PC-3 (cell line): ENCODE measurements at regions not wholly inside any gene's neighbourhood (a gene's known extent, or its start where the extent isn't known, plus 50 kb on each side); places are given as distances from the start of the nearest gene placed in this dataset.
"Not testable (repeated sequence)": the region's sequence is repeated elsewhere in the genome, so short reads cannot be mapped to it uniquely, and the experiment has no call there.

Experiments used
- CTCF ChIP-seq: fragments of 300-600 bp; sonication (generic); conservative IDR thresholded peaks from 2 replicates; pipeline ENCODE4 v1.5.1; 2017; ENCODE audit warnings: antibody characterized with exemption, low read depth, mild to moderate bottlenecking, low read length
- EZH2phosphoT487 ChIP-seq: fragments of 300-600 bp; sonication (generic); IDR thresholded peaks from 2 replicates; pipeline ENCODE4 v1.6.1; 2018; ENCODE audit warnings: mild to moderate bottlenecking, antibody characterized with exemption, low read length, borderline replicate concordance

DNA sequence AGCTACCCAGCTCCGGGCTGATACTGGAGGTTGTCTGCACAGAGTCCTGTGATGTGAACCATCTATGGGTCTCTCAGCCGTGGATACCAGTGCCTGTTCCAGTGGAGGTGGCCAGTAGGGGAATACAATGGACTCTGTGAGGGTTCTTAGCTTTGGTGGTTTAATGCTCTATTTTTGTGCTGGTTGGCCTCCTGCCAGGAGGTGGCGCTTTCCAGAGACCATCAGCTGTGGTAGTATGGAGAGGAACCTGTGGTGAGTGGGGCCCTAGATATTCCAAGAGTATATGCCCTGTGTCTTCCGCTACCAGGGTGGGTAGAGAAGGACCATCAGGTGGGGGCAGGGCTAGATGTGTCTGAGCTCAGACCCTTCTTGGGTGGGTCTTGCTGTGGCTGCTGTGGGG, 103.0 kb upstream of the RXFP1 start:
- 0 out of 2 replicates have a peak, but pooled peaks have one; percentile 12 for TF ChIP-seq CTCF
- TF ChIP-seq EZH2phosphoT487, result not testable (repeated sequence)
